ENCODE measurements at regions not wholly inside any gene's neighbourhood (a gene's known extent, or its start where the extent isn't known, plus 50 kb on each side); places are given as distances from the start of the nearest gene placed in this dataset.

DNA sequence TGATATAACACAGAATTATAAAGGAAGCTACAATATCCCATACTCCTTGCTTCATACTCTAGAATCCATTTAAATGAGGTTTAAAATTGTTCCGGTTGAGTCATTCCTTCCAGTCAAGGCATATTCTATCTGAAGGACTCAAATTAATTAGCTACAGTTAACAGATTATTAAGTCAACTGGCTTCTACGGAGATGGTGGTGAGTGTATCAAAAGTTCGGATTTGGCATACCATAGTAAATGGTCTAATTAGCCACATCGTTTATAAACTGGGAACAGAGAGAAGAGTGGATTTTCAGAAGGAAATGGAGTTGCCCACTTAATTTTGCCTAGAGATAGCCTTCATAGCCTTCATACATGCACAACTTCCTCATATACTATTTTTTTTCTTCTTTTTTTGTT is 1095.3 kb downstream of the TTLL7 start:
- TF ChIP-seq, protein P1, sequence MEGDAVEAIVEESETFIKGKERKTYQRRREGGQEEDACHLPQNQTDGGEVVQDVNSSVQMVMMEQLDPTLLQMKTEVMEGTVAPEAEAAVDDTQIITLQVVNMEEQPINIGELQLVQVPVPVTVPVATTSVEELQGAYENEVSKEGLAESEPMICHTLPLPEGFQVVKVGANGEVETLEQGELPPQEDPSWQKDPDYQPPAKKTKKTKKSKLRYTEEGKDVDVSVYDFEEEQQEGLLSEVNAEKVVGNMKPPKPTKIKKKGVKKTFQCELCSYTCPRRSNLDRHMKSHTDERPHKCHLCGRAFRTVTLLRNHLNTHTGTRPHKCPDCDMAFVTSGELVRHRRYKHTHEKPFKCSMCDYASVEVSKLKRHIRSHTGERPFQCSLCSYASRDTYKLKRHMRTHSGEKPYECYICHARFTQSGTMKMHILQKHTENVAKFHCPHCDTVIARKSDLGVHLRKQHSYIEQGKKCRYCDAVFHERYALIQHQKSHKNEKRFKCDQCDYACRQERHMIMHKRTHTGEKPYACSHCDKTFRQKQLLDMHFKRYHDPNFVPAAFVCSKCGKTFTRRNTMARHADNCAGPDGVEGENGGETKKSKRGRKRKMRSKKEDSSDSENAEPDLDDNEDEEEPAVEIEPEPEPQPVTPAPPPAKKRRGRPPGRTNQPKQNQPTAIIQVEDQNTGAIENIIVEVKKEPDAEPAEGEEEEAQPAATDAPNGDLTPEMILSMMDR (IDR thresholded peaks at IDR 0.05) = no peak
- TF ChIP-seq EP300 (IDR thresholded peaks at IDR 0.05) (no peak), POLR2A (IDR thresholded peaks at IDR 0.05) (no peak)
